GM18505 (cell line): ENCODE measurements at regions not wholly inside any gene's neighbourhood (a gene's known extent, or its start where the extent isn't known, plus 50 kb on each side); places are given as distances from the start of the nearest gene placed in this dataset.

Source experiments
- ATAC-seq: cut with Tn5 transposase; IDR thresholded peaks from one replicate; pipeline ENCODE4 v1.9.1; 2021; ENCODE audit not compliant: unreplicated experiment
- POLR2A ChIP-seq: IDR thresholded peaks from 4 replicates; pipeline ENCODE4 v1.6.1; 2011; ENCODE audit warnings: borderline replicate concordance; ENCODE audit not compliant: insufficient read depth, insufficient read length; ENCODE audit errors: extremely low read depth

GRCh38 chr1:81706650-81707435 lies 93.9 kb upstream of the ADGRL2 start:
- TF ChIP-seq POLR2A = no peak
- no peak for ATAC-seq

- no peak for ATAC-seq
- no peak for TF ChIP-seq POLR2A
These were observed 96.8 kb upstream of the ADGRL2 start for GRCh38 chr1:81703756-81704463.

- no peak for TF ChIP-seq POLR2A
- ATAC-seq = no peak
These were observed 97.4 kb upstream of the ADGRL2 start for GRCh38 chr1:81703391-81703755.

GRCh38 chr1:81702903-81703302 lies 97.8 kb upstream of the ADGRL2 start:
- no peak for TF ChIP-seq POLR2A
- ATAC-seq = no peak

- ATAC-seq = no peak
- no peak for TF ChIP-seq POLR2A
These were observed 98.5 kb upstream of the ADGRL2 start for GRCh38 chr1:81702079-81702715.

GRCh38 chr1:81700728-81701470 lies 99.8 kb upstream of the ADGRL2 start:
- no peak for TF ChIP-seq POLR2A
- ATAC-seq = no peak

- no peak for TF ChIP-seq POLR2A
- ATAC-seq = no peak
These were observed 101.5 kb upstream of the ADGRL2 start for GRCh38 chr1:81699234-81699633.

- ATAC-seq = no peak
- no peak for TF ChIP-seq POLR2A
These were observed 105.0 kb upstream of the ADGRL2 start for GRCh38 chr1:81695741-81696140.

- TF ChIP-seq POLR2A = no peak
- ATAC-seq = no peak
These were observed 107.4 kb upstream of the ADGRL2 start for GRCh38 chr1:81693316-81693715.

- ATAC-seq = no peak
- TF ChIP-seq POLR2A = no peak
These were observed 109.9 kb upstream of the ADGRL2 start for GRCh38 chr1:81690676-81691453.

- TF ChIP-seq POLR2A = no peak
- ATAC-seq = no peak
These were observed 111.2 kb upstream of the ADGRL2 start for GRCh38 chr1:81689531-81689941.

- ATAC-seq = no peak
- no peak for TF ChIP-seq POLR2A
These were observed 118.2 kb upstream of the ADGRL2 start for GRCh38 chr1:81682490-81682889.
